CD4-positive, CD25-positive, alpha-beta regulatory T cell (primary cell): ENCODE measurements at regions not wholly inside any gene's neighbourhood (a gene's known extent, or its start where the extent isn't known, plus 50 kb on each side); places are given as distances from the start of the nearest gene placed in this dataset.
"Not testable (repeated sequence)": the region's sequence is repeated elsewhere in the genome, so short reads cannot be mapped to it uniquely, and the experiment has no call there.

Experiments used
- ATAC-seq, 2 donors: fragments of 150-1000 bp; cut with Tn5 transposase; one replicate each; pipeline ENCODE4 v1.10.0; 2021; ENCODE audit warnings: low read depth in 2 of 2, moderate number of reproducible peaks in 2 of 2, moderate library complexity in 1 of 2
- DNase-seq, 3 donors: peaks; one replicate each; pipeline versions ENCODE4 v3.0.0 to v3.0.0-alpha.2; 2012 to 2022; ENCODE audit warnings: mixed read lengths in 1 of 3
- H3K27ac ChIP-seq: one replicate; pipeline ENCODE4 v1.7.0; 2013; ENCODE audit warnings: mild to moderate bottlenecking, low read length; ENCODE audit not compliant: insufficient read depth, poor library complexity, severe bottlenecking
- H3K27me3 ChIP-seq: one replicate; pipeline ENCODE4 v1.7.0; 2013; ENCODE audit warnings: low read length; ENCODE audit not compliant: control insufficient read depth, insufficient read depth
- H3K36me3 ChIP-seq: one replicate; pipeline ENCODE4 v1.7.0; 2013; ENCODE audit warnings: mild to moderate bottlenecking, low read length, moderate library complexity; ENCODE audit not compliant: control insufficient read depth, insufficient read depth
- H3K4me1 ChIP-seq: 2 replicates; pipeline ENCODE4 v1.7.0; 2013; ENCODE audit warnings: mild to moderate bottlenecking, low read length; ENCODE audit not compliant: insufficient read depth, control insufficient read depth, poor library complexity, severe bottlenecking
- H3K4me3 ChIP-seq: one replicate; pipeline ENCODE4 v1.7.0; 2013; ENCODE audit warnings: low read depth, mild to moderate bottlenecking, low read length, moderate library complexity
- H3K9me3 ChIP-seq, 2 experiments: 1 replicate in 1 of 2; 2 replicates in 1 of 2; pipeline ENCODE4 v1.7.0; 2013; ENCODE audit warnings: low read length in 2 of 2, mild to moderate bottlenecking in 1 of 2, moderate library complexity in 1 of 2; ENCODE audit not compliant: control insufficient read depth in 2 of 2
- H3K27ac Mint-ChIP-seq, 3 donors: one replicate each; pipeline ENCODE4 v1.8.0; 2020 to 2022; ENCODE audit warnings: mild to moderate bottlenecking in 3 of 3, mixed read lengths in 3 of 3, moderate library complexity in 2 of 3
- H3K27me3 Mint-ChIP-seq: one replicate; pipeline ENCODE4 v1.8.0; 2022; ENCODE audit warnings: mild to moderate bottlenecking, mixed read lengths
- H3K36me3 Mint-ChIP-seq: one replicate; pipeline ENCODE4 v1.8.0; 2020; ENCODE audit warnings: mixed read lengths
- H3K4me1 Mint-ChIP-seq, 4 donors: one replicate each; pipeline ENCODE4 v1.8.0; 2020 to 2022; ENCODE audit warnings: mixed read lengths in 4 of 4, mild to moderate bottlenecking in 1 of 4
- H3K4me3 Mint-ChIP-seq, 4 donors: one replicate each; pipeline ENCODE4 v1.8.0; 2020 to 2022; ENCODE audit warnings: mild to moderate bottlenecking in 4 of 4, mixed read lengths in 4 of 4, moderate library complexity in 3 of 4
- H3K9me3 Mint-ChIP-seq, 7 donors: one replicate each; pipeline ENCODE4 v1.8.0; 2020 to 2022; ENCODE audit warnings: mixed read lengths in 7 of 7, mild to moderate bottlenecking in 3 of 7, moderate library complexity in 2 of 7

DNA sequence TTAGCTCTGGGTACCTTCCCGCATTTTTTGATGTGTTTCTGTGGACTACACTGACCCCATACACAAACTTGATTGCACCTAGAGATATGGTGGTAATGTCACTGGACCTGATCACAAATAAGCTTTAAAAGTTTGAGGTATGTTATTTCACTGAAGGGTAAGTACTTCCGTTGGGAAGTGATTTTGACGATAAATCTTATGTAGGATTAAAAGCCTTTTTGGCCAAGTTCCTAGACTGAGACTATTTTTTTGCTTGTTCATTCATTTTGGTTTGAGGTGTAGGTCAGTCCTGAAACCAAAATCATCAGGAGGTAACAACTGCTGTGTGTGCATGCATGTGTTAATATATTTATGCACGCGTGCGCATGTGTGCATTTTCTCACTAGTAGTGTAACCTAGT is 336.3 kb downstream of the TFAP2A start:
- Mint-ChIP-seq H3K36me3 (no peaks in the 10 kb centered on the region), H3K27ac (no peak overlapping the region), H3K4me3 (no peak overlapping the region), H3K9me3 (peaks cover 0 to 7% (median 2%) of the 10 kb centered on the region in 7 donors), H3K27me3 (no peaks in the 10 kb centered on the region), H3K4me1 (no peaks in the 10 kb centered on the region)
- Histone ChIP-seq H3K27ac (no peak overlapping the region), H3K4me3 (no peak overlapping the region), H3K36me3 (no peaks in the 10 kb centered on the region), H3K9me3 (no peaks in the 10 kb centered on the region), H3K27me3 (no peaks in the 10 kb centered on the region), H3K4me1 (no peaks in the 10 kb centered on the region)
- ATAC-seq (no peak), DNase-seq (no peak)

DNA sequence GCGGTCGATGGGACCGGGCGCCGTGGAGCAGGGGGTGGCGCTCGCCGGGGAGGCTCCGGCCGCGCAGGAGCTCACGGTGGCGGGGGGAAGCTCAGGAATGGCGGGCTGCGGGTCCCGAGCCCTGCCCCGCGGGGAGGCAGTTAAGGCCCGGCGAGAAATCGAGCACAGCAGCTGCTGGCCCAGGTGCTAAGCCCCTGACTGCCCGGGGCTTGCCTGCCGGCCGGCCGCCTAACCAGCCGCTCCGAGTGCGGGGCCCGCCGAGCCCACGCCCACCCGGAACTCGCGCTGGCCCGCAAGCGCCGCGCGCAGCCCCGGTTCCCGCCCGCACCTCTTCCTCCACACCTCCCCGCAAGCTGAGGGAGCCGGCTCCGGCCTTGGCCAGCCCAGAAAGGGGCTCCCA is 340.1 kb downstream of the TFAP2A start:
- H3K27me3 ChIP-seq, H3K27ac ChIP-seq, H3K27ac Mint-ChIP-seq, ATAC-seq, H3K36me3 ChIP-seq, H3K9me3 ChIP-seq, H3K4me1 ChIP-seq, H3K9me3 Mint-ChIP-seq, H3K4me1 Mint-ChIP-seq, H3K4me3 Mint-ChIP-seq, H3K27me3 Mint-ChIP-seq, H3K36me3 Mint-ChIP-seq, DNase-seq, H3K4me3 ChIP-seq: not testable (repeated sequence)

DNA sequence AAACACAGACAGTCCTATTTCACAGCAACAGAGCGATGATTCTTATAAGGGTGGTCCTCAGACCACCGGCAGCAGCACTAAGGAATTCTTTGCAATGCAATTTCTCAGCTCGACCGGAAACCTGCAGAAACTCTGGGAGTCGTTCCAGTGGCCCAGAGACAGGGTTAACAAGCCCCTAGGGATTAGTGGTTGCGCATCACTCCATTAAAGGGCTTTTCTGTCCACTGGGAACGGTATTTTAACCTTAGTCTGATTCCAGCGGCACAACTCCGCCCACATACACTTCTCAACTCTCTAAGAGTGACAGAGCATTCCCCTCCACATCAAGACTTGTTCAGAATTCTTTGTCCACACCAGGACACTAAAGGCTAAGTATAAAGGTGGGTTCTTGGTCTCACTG is 341.5 kb downstream of the TFAP2A start:
- Histone ChIP-seq H3K36me3 (no peaks in the 10 kb centered on the region), H3K4me1 (no peaks in the 10 kb centered on the region), H3K27me3 (no peaks in the 10 kb centered on the region), H3K27ac (no peak overlapping the region), H3K9me3 (no peaks in the 10 kb centered on the region), H3K4me3 (no peak overlapping the region)
- Mint-ChIP-seq H3K27ac (no peak overlapping the region), H3K4me1 (no peaks in the 10 kb centered on the region), H3K27me3 (no peaks in the 10 kb centered on the region), H3K4me3 (no peak overlapping the region), H3K36me3 (no peaks in the 10 kb centered on the region), H3K9me3 (peaks cover 0 to 7% (median 2%) of the 10 kb centered on the region in 7 donors)
- no peak for DNase-seq
- ATAC-seq: no peak

DNA sequence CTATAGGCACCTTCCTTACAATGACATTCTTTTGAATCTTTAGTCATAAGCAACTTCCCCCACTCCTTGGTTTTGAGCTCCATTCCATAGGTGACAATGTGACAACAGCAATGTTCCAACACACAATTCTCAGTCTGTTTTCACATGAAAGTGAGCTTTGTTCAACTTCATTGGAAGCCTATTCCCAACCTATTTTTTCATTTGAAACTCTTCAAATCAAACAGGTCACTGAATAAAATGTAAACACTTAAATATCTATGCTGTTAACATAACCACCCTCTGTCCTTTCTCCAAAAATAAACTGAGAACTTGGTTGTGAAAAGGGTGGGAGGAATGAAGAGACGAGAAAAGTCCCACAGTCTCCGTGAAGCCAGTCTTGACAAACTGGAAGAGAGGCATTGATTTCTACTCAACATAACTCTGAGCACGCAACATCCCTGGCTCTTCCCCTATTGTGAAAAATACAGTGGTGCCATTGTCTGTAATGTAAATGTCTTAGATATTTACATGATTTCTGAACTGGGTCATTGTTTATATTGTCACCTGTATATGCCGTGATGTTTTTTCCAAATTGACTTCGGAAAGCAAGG is 343.1 kb downstream of the TFAP2A start:
- no peak overlapping the region for H3K27ac ChIP-seq
- no peak for DNase-seq
- H3K27me3 ChIP-seq: no peaks in the 10 kb centered on the region
- no peak overlapping the region for H3K4me3 ChIP-seq
- no peaks in the 10 kb centered on the region for H3K9me3 ChIP-seq
- H3K27me3 Mint-ChIP-seq: no peaks in the 10 kb centered on the region
- no peaks in the 10 kb centered on the region for H3K36me3 Mint-ChIP-seq
- peaks cover 0 to 7% (median 2%) of the 10 kb centered on the region in 7 donors for H3K9me3 Mint-ChIP-seq
- no peak overlapping the region for H3K4me3 Mint-ChIP-seq
- H3K4me1 ChIP-seq: no peaks in the 10 kb centered on the region
- H3K27ac Mint-ChIP-seq: no peak overlapping the region
- H3K4me1 Mint-ChIP-seq: no peaks in the 10 kb centered on the region
- ATAC-seq: no peak
- H3K36me3 ChIP-seq: no peaks in the 10 kb centered on the region

GRCh38 chr6:10060004-10060403 is 354.9 kb downstream of the TFAP2A start:
- no peaks in the 10 kb centered on the region for H3K9me3 ChIP-seq
- H3K27ac ChIP-seq: no peak overlapping the region
- DNase-seq (no peak), ATAC-seq (no peak)
- H3K36me3 Mint-ChIP-seq: no peaks in the 10 kb centered on the region
- no peaks in the 10 kb centered on the region for H3K4me1 ChIP-seq
- no peak overlapping the region for H3K27ac Mint-ChIP-seq
- H3K4me3 Mint-ChIP-seq: no peak overlapping the region
- no peaks in the 10 kb centered on the region for H3K4me1 Mint-ChIP-seq
- peaks cover 0 to 5% (median 0%) of the 10 kb centered on the region in 7 donors for H3K9me3 Mint-ChIP-seq
- no peaks in the 10 kb centered on the region for H3K36me3 ChIP-seq
- H3K27me3 ChIP-seq: no peaks in the 10 kb centered on the region
- H3K27me3 Mint-ChIP-seq: no peaks in the 10 kb centered on the region
- H3K4me3 ChIP-seq: no peak overlapping the region

- Mint-ChIP-seq H3K4me1 (no peaks in the 10 kb centered on the region), H3K36me3 (no peaks in the 10 kb centered on the region), H3K9me3 (peaks cover under 1 to 24% (median 5%) of the 10 kb centered on the region in 7 donors), H3K4me3 (no peak overlapping the region), H3K27ac (no peak overlapping the region), H3K27me3 (no peaks in the 10 kb centered on the region)
- ATAC-seq (no peak), DNase-seq (no peak)
- Histone ChIP-seq H3K27ac (no peak overlapping the region), H3K27me3 (no peaks in the 10 kb centered on the region), H3K4me1 (no peaks in the 10 kb centered on the region), H3K36me3 (no peaks in the 10 kb centered on the region), H3K4me3 (no peak overlapping the region), H3K9me3 (no peaks in the 10 kb centered on the region)
Observed at GRCh38 chr6:10054672-10055071, 360.2 kb downstream of the TFAP2A start.

DNA sequence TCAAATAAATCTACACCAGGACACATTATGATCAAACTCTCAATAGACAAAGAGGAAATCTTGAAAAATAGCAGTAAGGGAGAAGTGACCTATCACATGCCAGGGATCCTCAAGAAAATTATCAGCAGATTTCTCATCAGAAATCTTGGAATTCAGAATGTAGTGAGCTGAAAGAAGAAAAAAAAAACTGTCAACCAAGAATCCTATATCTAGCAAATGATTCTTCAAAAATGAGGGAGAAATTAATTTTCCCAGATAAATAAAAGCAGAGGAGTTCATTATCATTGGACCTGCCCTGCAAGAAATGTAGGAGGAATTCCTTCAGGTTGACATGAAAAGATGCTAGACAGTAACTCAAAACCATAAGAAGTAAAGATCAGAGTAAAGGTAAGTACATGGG is 363.6 kb downstream of the TFAP2A start:
- DNase-seq (no peak), ATAC-seq (no peak)
- Mint-ChIP-seq H3K36me3 (no peaks in the 10 kb centered on the region), H3K27me3 (no peaks in the 10 kb centered on the region), H3K9me3 (peaks cover 0 to 32% (median 5%) of the 10 kb centered on the region in 7 donors), H3K4me1 (no peaks in the 10 kb centered on the region), H3K27ac (no peak overlapping the region), H3K4me3 (no peak overlapping the region)
- no peaks in the 10 kb centered on the region for H3K9me3 ChIP-seq
- H3K36me3 ChIP-seq: no peaks in the 10 kb centered on the region
- no peaks in the 10 kb centered on the region for H3K27me3 ChIP-seq
- no peak overlapping the region for H3K4me3 ChIP-seq
- H3K4me1 ChIP-seq: no peaks in the 10 kb centered on the region
- H3K27ac ChIP-seq: no peak overlapping the region

- H3K4me3 Mint-ChIP-seq: no peak overlapping the region
- ATAC-seq (no peak), DNase-seq (no peak)
- H3K4me1 ChIP-seq: no peaks in the 10 kb centered on the region
- H3K27me3 ChIP-seq: no peaks in the 10 kb centered on the region
- peaks cover 0 to 27% (median 5%) of the 10 kb centered on the region in 7 donors for H3K9me3 Mint-ChIP-seq
- H3K27ac Mint-ChIP-seq: no peak overlapping the region
- no peaks in the 10 kb centered on the region for H3K9me3 ChIP-seq
- H3K36me3 ChIP-seq: no peaks in the 10 kb centered on the region
- H3K4me3 ChIP-seq: no peak overlapping the region
- H3K4me1 Mint-ChIP-seq: no peaks in the 10 kb centered on the region
- no peaks in the 10 kb centered on the region for H3K36me3 Mint-ChIP-seq
- no peaks in the 10 kb centered on the region for H3K27me3 Mint-ChIP-seq
- no peak overlapping the region for H3K27ac ChIP-seq
Observed at GRCh38 chr6:10048370-10049297, 366.2 kb downstream of the TFAP2A start.
